ENCODE measurements at regions not wholly inside any gene's neighbourhood (a gene's known extent, or its start where the extent isn't known, plus 50 kb on each side); places are given as distances from the start of the nearest gene placed in this dataset.

- TF ChIP-seq RERE (CRISPR knock-in tag; IDR thresholded peaks at IDR 0.05; ENCODE audit: low read depth) (no peak), PAF1 (CRISPR knock-in tag; IDR thresholded peaks at IDR 0.05) (no peak), ZNF773 (CRISPR knock-in tag; IDR thresholded peaks at IDR 0.05; ENCODE audit: borderline replicate concordance) (no peak), EP300 (IDR thresholded peaks at IDR 0.05; ENCODE audit: low read depth in 2 of 2, low read length in 2 of 2) (no peak), EP300 (CRISPR knock-in tag; IDR thresholded peaks at IDR 0.05; ENCODE audit: borderline replicate concordance) (0 out of 2 replicates have a peak, but pooled peaks have one; percentile 17), ZNF501 (CRISPR knock-in tag; IDR thresholded peaks at IDR 0.05) (peak; percentile 47; the same call in 1 of the 2 replicates), ZNF788 (CRISPR knock-in tag; IDR thresholded peaks at IDR 0.05; ENCODE audit: borderline replicate concordance) (0 out of 2 replicates have a peak, but pooled peaks have one; percentile 24), ZNF530 (CRISPR knock-in tag; IDR thresholded peaks at IDR 0.05; ENCODE audit: low read depth) (no peak), SP2 (CRISPR knock-in tag; IDR thresholded peaks at IDR 0.05) (no peak), RCOR2 (CRISPR knock-in tag; IDR thresholded peaks at IDR 0.05) (0 out of 2 replicates have a peak, but pooled peaks have one; percentile 25), HNF1B (CRISPR knock-in tag; IDR thresholded peaks at IDR 0.05) (0 out of 2 replicates have a peak, but pooled peaks have one; percentile 50), ZFP37 (CRISPR knock-in tag; IDR thresholded peaks at IDR 0.05; ENCODE audit: borderline replicate concordance) (no peak), TBX2 (CRISPR knock-in tag; IDR thresholded peaks at IDR 0.05; ENCODE audit: borderline replicate concordance) (peak; percentile 63; the same call in 1 of the 2 replicates), ZNF549 (CRISPR knock-in tag; IDR thresholded peaks at IDR 0.05) (no peak), ZSCAN31 (CRISPR knock-in tag; IDR thresholded peaks at IDR 0.05; ENCODE audit: low read depth) (0 out of 2 replicates have a peak, but pooled peaks have one; percentile 30), CERS6 (CRISPR knock-in tag; IDR thresholded peaks at IDR 0.05) (no peak), ZNF331 (CRISPR knock-in tag; IDR thresholded peaks at IDR 0.05) (0 out of 2 replicates have a peak, but pooled peaks have one; percentile 22), ZMYM3 (CRISPR knock-in tag; IDR thresholded peaks at IDR 0.05) (peak; percentile 21; the same call in 1 of the 2 replicates), ZNF382 (CRISPR knock-in tag; IDR thresholded peaks at IDR 0.05; ENCODE audit: borderline replicate concordance) (no peak), ZNF557 (CRISPR knock-in tag; IDR thresholded peaks at IDR 0.05) (peak; percentile 51; the same call in 1 of the 2 replicates), AGO2 (optimal IDR thresholded peaks at IDR 0.05; ENCODE audit: low read depth, low read length) (no peak), JUND (CRISPR knock-in tag; IDR thresholded peaks at IDR 0.05) (peak; percentile 64; the same call in 1 of the 2 replicates)
Measured at GRCh38 chr21:36647279-36648093, 51.4 kb upstream of the SIM2 start (continued).

Measured in HepG2 (cell line).